Endothelial cell of umbilical vein (primary cell): ENCODE measurements at regions not wholly inside any gene's neighbourhood (a gene's known extent, or its start where the extent isn't known, plus 50 kb on each side); places are given as distances from the start of the nearest gene placed in this dataset.

Experiments
- BruUV-seq: library from RNA; stranded (reverse); fragments of 400-500 nt; replicated peaks from 2 replicates; lab custom pipeline; 2021; lab: Mats Ljungman, UMichigan
- CTCF ChIA-PET: fragments of 300-600, 350-600 bp; sonication (Branson Sonifier 250); formaldehyde crosslinking; loops from one replicate; lab custom pipeline; 2021; ENCODE audit warnings: antibody characterized with exemption, inconsistent platforms; lab: Charles Lee
- POLR2A ChIA-PET: fragments of 300-600, 350-600 bp; sonication (Branson Sonifier 250); formaldehyde crosslinking; loops from one replicate; lab custom pipeline; 2021; ENCODE audit warnings: antibody characterized with exemption, inconsistent platforms; lab: Charles Lee
- DNase-seq: peaks from one replicate; pipeline ENCODE4 v3.0.0-alpha.2; 2011; ENCODE audit warnings: low read depth, low spot score
- FAIRE-seq: peaks from 2 replicates; lab custom pipeline; 2011; peaks lifted over from hg19 to GRCh38; lab: Jason Lieb, UNC
- H2AFZ ChIP-seq: 2 replicates; pipeline ENCODE4 v1.6.0; 2012; ENCODE audit warnings: low read depth, low read length, control low read depth, inconsistent platforms
- H3K27ac ChIP-seq: 2 replicates; pipeline ENCODE4 v1.5.1; 2011; ENCODE audit warnings: low read depth, mild to moderate bottlenecking, control low read depth, low read length, moderate library complexity; ENCODE audit not compliant: insufficient read depth
- H3K27me3 ChIP-seq, 2 experiments: 2 replicates each; pipeline versions ENCODE4 v1.6.0 to v1.6.1; 2011; ENCODE audit warnings: low read length in 2 of 2, mixed read lengths in 1 of 2; ENCODE audit not compliant: control insufficient read depth in 2 of 2, insufficient read depth in 2 of 2
- H3K36me3 ChIP-seq, 2 experiments: 2 replicates in 1 of 2; 3 replicates in 1 of 2; pipeline ENCODE4 v1.5.1; 2011; ENCODE audit warnings: low read length in 2 of 2, mild to moderate bottlenecking in 1 of 2, moderate library complexity in 1 of 2; ENCODE audit not compliant: control insufficient read depth in 2 of 2, insufficient read depth in 2 of 2; ENCODE audit errors: extremely low read depth in 1 of 2
- H3K4me1 ChIP-seq: 3 replicates; pipeline ENCODE4 v1.5.1; 2011; ENCODE audit warnings: mild to moderate bottlenecking, low read length; ENCODE audit not compliant: control insufficient read depth, insufficient read depth; ENCODE audit errors: extremely low read depth
- H3K4me2 ChIP-seq: 2 replicates; pipeline ENCODE4 v1.6.1; 2011; ENCODE audit warnings: low read length, control low read depth, mixed read lengths; ENCODE audit not compliant: insufficient read depth
- H3K4me3 ChIP-seq, 3 experiments: fragments of 200-600 bp in 1 of 3; sonication (generic), shearing (Covaris generic) in 1 of 3; replicated peaks in 1 of 3; 2 replicates each; pipeline ENCODE4 v1.5.1; 2011 to 2016; ENCODE audit warnings: control low read depth in 3 of 3, low read length in 3 of 3, mild to moderate bottlenecking in 2 of 3, inconsistent platforms in 1 of 3, low read depth in 1 of 3, moderate library complexity in 1 of 3; ENCODE audit not compliant: insufficient read depth in 1 of 3
- H3K79me2 ChIP-seq: 2 replicates; pipeline ENCODE4 v1.6.0; 2012; ENCODE audit warnings: low read length, inconsistent platforms; ENCODE audit not compliant: control insufficient read depth, insufficient read depth
- H3K9ac ChIP-seq: replicated peaks from 2 replicates; pipeline ENCODE3; 2011; ENCODE audit warnings: low read length, control low read depth; ENCODE audit not compliant: insufficient read depth; ENCODE audit errors: extremely low read depth
- H3K9me1 ChIP-seq: replicated peaks from 3 replicates; pipeline ENCODE4 v1.6.0; 2011; ENCODE audit warnings: mild to moderate bottlenecking, low read length; ENCODE audit not compliant: control insufficient read depth, insufficient read depth; ENCODE audit errors: extremely low read depth
- H3K9me3 ChIP-seq: replicated peaks from 2 replicates; pipeline ENCODE4 v1.5.1; 2012; ENCODE audit warnings: low read length, inconsistent platforms; ENCODE audit not compliant: control insufficient read depth, insufficient read depth
- H4K20me1 ChIP-seq: replicated peaks from 2 replicates; pipeline ENCODE3; 2011; ENCODE audit warnings: mild to moderate bottlenecking, low read length; ENCODE audit not compliant: control insufficient read depth, insufficient read depth; ENCODE audit errors: extremely low read depth
- EZH2 ChIP-seq: IDR thresholded peaks from 2 replicates; pipeline ENCODE4 v1.6.1; 2012; ENCODE audit warnings: borderline replicate concordance, low read depth, mild to moderate bottlenecking, moderate library complexity, low read length, inconsistent platforms; ENCODE audit not compliant: severe bottlenecking
- FOS ChIP-seq: IDR thresholded peaks from 2 replicates; pipeline ENCODE4 v1.6.1; 2011; ENCODE audit warnings: mild to moderate bottlenecking, low read length, moderate library complexity, borderline replicate concordance; ENCODE audit not compliant: insufficient read depth
- GATA2 ChIP-seq: IDR thresholded peaks from 2 replicates; pipeline ENCODE4 v1.7.0; 2011; ENCODE audit warnings: low read depth, mild to moderate bottlenecking, moderate library complexity, mixed read lengths, low read length; ENCODE audit not compliant: insufficient read length, insufficient read depth
- JUN ChIP-seq: IDR thresholded peaks from 2 replicates; pipeline ENCODE4 v1.6.1; 2011; ENCODE audit warnings: borderline replicate concordance, low read depth; ENCODE audit not compliant: insufficient read length, insufficient read depth
- MAX ChIP-seq: IDR thresholded peaks from 2 replicates; pipeline ENCODE4 v1.6.1; 2011; ENCODE audit not compliant: insufficient read depth, insufficient read length
- MYC ChIP-seq: IDR thresholded peaks from one replicate; pipeline ENCODE4 v1.6.1; 2011; ENCODE audit warnings: mild to moderate bottlenecking, low read depth, low read length
- POLR2A ChIP-seq: IDR thresholded peaks from 2 replicates; pipeline ENCODE4 v1.6.1; 2012; ENCODE audit warnings: low read depth, mild to moderate bottlenecking, control low read depth, low read length
- POLR2AphosphoS5 ChIP-seq: IDR thresholded peaks from 2 replicates; pipeline ENCODE4 v1.6.1; 2012; ENCODE audit warnings: low read depth, mild to moderate bottlenecking, control low read depth, low read length, moderate library complexity; ENCODE audit not compliant: insufficient read depth
- dilution Hi-C: fragments of 300-500 bp; cut with MboI; formaldehyde crosslinking; loops from one replicate; pipeline ENCODE4 v1.15.0; 2019; ENCODE audit warnings: low sequenced_read_pairs; ENCODE audit not compliant: extremely low pct_ligation_motif_present
- intact Hi-C: fragments of 100-400 bp; cut with micrococcal nuclease; formaldehyde crosslinking; loops from one replicate; pipeline ENCODE4 v1.10.0; 2022
- TF ChIP-seq, protein P1 (sequence below), 2 donors: IDR thresholded peaks; 1 replicate in 1 of 2; 2 replicates in 1 of 2; pipeline ENCODE4 v1.5.1; 2011; ENCODE audit warnings: low read length in 2 of 2, mild to moderate bottlenecking in 2 of 2, moderate library complexity in 2 of 2, control low read depth in 1 of 2, inconsistent platforms in 1 of 2, low read depth in 1 of 2; ENCODE audit not compliant: insufficient read depth in 1 of 2; ENCODE audit errors: extremely low read depth in 1 of 2

DNA sequence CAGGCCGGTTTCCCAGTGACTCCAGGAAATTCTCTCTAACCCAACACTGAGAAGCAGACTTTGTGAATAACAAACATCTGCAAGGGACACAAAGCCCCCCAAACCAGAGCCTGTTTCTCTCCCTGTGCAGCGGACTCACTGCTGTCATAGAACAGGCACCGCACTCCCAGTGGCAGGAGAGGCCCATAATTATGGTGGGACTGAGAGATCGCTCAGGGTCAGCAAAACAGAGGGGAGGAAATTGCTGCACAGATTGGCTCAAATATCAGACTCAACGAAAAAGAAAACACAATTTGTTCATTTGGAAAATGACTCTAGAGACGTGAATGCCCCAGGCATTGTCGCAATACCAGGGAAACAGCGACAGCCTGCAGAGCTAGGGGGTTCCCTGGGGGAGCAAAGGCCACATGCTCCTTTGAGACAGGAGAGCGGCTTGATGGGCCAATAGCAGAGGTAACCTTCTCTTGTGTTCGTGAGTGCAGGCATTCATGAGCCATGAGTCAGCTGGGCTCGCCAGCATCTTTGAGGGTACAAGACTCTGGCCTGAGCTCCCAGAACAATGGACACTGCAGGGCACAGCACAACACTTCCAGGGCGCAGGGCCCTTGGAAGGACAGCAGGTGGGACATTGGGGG lies 143.3 kb upstream of the KLHL29 start:
- dilution Hi-C loops (no loop called here), intact Hi-C loops (no loop called here)
- H3K4me3 ChIP-seq, result no peak overlapping the region
- no peaks in the 10 kb centered on the region for H3K4me1 ChIP-seq
- H4K20me1 ChIP-seq, result no peaks in the 10 kb centered on the region
- no peak for TF ChIP-seq POLR2AphosphoS5
- no peak for TF ChIP-seq MYC
- no peak for TF ChIP-seq MAX
- no peak for TF ChIP-seq POLR2A
- no peak for TF ChIP-seq GATA2
- TF ChIP-seq EZH2, result no peak
- TF ChIP-seq FOS, result no peak
- no peak overlapping the region for H3K4me2 ChIP-seq
- no peak overlapping the region for H3K27ac ChIP-seq
- H3K36me3 ChIP-seq, result no peaks in the 10 kb centered on the region
- ChIA-PET CTCF (no interaction called here), POLR2A (no interaction called here)
- no peak overlapping the region for H2AFZ ChIP-seq
- no peak overlapping the region for H3K9ac ChIP-seq
- no peaks in the 10 kb centered on the region for H3K79me2 ChIP-seq
- FAIRE-seq (no peak), DNase-seq (no peak)
- no peaks in the 10 kb centered on the region for H3K27me3 ChIP-seq
- H3K9me3 ChIP-seq, result no peaks in the 10 kb centered on the region
- no peaks in the 10 kb centered on the region for H3K9me1 ChIP-seq
- BruUV-seq, result no TSS peak

DNA sequence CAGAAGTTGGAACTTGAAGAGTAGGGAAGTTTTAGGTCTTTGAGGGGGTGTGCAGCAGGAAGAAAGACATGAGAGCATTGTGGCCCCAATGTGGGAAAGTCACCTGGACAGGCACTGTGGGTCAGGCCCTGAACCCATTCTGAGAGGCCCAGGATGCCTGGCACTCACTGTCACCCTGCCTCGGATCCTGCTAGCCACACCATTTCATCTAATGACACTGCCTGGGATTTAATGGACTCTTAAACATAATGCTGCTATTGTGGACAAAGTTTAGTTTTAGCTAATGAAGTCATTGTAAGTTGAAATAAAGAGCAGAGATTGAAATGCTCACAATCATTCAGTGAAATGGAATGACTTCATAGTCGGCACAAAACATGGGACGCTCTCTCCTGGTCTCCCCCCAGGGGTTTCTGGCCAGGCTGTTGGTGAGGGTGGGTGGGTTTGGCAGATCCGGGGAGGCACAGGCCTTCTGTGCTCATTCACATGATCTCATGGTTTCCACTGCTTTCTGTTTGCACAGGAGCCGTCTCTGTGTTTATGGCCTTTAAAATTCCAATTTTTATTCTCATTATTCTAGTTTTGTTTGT lies 141.8 kb upstream of the KLHL29 start:
- intact Hi-C loops, result no loop called here
- Histone ChIP-seq H3K9me1 (no peaks in the 10 kb centered on the region), H3K4me1 (no peaks in the 10 kb centered on the region), H4K20me1 (no peaks in the 10 kb centered on the region), H3K4me2 (no peak overlapping the region), H3K9ac (no peak overlapping the region), H3K27ac (no peak overlapping the region), H3K79me2 (no peaks in the 10 kb centered on the region), H3K4me3 (no peak overlapping the region), H2AFZ (no peak overlapping the region), H3K36me3 (no peaks in the 10 kb centered on the region), H3K9me3 (no peaks in the 10 kb centered on the region), H3K27me3 (no peaks in the 10 kb centered on the region)
- FAIRE-seq (no peak), DNase-seq (no peak)
- TF ChIP-seq MYC (no peak), FOS (no peak), POLR2A (no peak), POLR2AphosphoS5 (no peak), EZH2 (no peak), JUN (no peak), MAX (no peak), GATA2 (no peak)
- TF ChIP-seq, protein P1, sequence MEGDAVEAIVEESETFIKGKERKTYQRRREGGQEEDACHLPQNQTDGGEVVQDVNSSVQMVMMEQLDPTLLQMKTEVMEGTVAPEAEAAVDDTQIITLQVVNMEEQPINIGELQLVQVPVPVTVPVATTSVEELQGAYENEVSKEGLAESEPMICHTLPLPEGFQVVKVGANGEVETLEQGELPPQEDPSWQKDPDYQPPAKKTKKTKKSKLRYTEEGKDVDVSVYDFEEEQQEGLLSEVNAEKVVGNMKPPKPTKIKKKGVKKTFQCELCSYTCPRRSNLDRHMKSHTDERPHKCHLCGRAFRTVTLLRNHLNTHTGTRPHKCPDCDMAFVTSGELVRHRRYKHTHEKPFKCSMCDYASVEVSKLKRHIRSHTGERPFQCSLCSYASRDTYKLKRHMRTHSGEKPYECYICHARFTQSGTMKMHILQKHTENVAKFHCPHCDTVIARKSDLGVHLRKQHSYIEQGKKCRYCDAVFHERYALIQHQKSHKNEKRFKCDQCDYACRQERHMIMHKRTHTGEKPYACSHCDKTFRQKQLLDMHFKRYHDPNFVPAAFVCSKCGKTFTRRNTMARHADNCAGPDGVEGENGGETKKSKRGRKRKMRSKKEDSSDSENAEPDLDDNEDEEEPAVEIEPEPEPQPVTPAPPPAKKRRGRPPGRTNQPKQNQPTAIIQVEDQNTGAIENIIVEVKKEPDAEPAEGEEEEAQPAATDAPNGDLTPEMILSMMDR (IDR thresholded peaks at IDR 0.05; ENCODE audit: extremely low read depth in 1 of 2, insufficient read depth in 1 of 2, low read depth in 1 of 2, low read length in 2 of 2), result no peak
- ChIA-PET CTCF (no interaction called here), POLR2A (no interaction called here)
- no TSS peak for BruUV-seq
- dilution Hi-C loops, result no loop called here
